ENCODE measurements at regions not wholly inside any gene's neighbourhood (a gene's known extent, or its start where the extent isn't known, plus 50 kb on each side); places are given as distances from the start of the nearest gene placed in this dataset.

DNA sequence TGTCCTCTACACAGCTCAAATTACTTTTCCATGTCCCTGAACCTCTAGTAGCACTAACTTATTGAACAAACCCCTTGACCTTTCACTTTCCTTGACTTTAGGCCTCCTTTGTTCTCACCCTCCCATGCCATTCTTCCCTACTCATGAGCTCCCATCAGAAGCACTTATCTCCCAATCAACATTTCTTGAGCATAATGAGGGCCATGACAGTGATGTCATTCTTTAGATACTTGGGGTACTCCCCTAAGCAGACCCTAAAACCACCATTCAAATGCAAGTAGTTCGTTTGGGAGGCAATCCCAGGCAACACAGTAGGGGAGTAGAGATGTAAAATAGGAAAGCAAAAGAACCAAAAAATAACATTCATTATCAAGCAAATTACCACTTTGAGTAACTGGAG lies 115.9 kb upstream of the ARHGAP28 start:
- TF ChIP-seq, protein P1, sequence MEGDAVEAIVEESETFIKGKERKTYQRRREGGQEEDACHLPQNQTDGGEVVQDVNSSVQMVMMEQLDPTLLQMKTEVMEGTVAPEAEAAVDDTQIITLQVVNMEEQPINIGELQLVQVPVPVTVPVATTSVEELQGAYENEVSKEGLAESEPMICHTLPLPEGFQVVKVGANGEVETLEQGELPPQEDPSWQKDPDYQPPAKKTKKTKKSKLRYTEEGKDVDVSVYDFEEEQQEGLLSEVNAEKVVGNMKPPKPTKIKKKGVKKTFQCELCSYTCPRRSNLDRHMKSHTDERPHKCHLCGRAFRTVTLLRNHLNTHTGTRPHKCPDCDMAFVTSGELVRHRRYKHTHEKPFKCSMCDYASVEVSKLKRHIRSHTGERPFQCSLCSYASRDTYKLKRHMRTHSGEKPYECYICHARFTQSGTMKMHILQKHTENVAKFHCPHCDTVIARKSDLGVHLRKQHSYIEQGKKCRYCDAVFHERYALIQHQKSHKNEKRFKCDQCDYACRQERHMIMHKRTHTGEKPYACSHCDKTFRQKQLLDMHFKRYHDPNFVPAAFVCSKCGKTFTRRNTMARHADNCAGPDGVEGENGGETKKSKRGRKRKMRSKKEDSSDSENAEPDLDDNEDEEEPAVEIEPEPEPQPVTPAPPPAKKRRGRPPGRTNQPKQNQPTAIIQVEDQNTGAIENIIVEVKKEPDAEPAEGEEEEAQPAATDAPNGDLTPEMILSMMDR (IDR thresholded peaks at IDR 0.05; ENCODE audit: low read depth, low read length, poor library complexity, severe bottlenecking), result no peak
- TF ChIP-seq EZH2phosphoT487 (IDR thresholded peaks at IDR 0.05; ENCODE audit: borderline replicate concordance, low read length), result no peak

Measured in DOHH2 (cell line).